ENCODE measurements at regions not wholly inside any gene's neighbourhood (a gene's known extent, or its start where the extent isn't known, plus 50 kb on each side); places are given as distances from the start of the nearest gene placed in this dataset.

- no peaks in the 10 kb centered on the region for H3K9me3 ChIP-seq
- no peaks in the 10 kb centered on the region for H3K4me1 ChIP-seq
- peak overlapping the region in 1 of 4 donors; percentile 3 for H3K27ac ChIP-seq
- 21 to 40% methylated on average over 5 of the region's 5 CpGs for WGBS, 2 donors
- no peaks in the 10 kb centered on the region for H3K27me3 ChIP-seq
- no peak for DNase-seq
- no peak overlapping the region for H3K4me3 ChIP-seq
- TF ChIP-seq EP300 (IDR thresholded peaks at IDR 0.05) = no peak
- TF ChIP-seq CTCF (IDR thresholded peaks at IDR 0.05) = no peak
- no peak for TF ChIP-seq POLR2AphosphoS5 (IDR thresholded peaks at IDR 0.05)
- no peak for TF ChIP-seq POLR2A (IDR thresholded peaks at IDR 0.05)
- intact Hi-C loops (cut with DNase I) = no loop called here
- no peaks in the 10 kb centered on the region for H3K36me3 ChIP-seq
These were observed 132.5 kb upstream of the FOXA2 start for GRCh38 chr20:22716821-22717351.

GRCh38 chr20:22717466-22717865 is 133.1 kb upstream of the FOXA2 start:
- Histone ChIP-seq H3K4me3 (no peak overlapping the region), H3K27ac (peak overlapping the region in 1 of 4 donors; percentile 3), H3K4me1 (no peaks in the 10 kb centered on the region), H3K36me3 (no peaks in the 10 kb centered on the region), H3K9me3 (no peaks in the 10 kb centered on the region), H3K27me3 (no peaks in the 10 kb centered on the region)
- WGBS, 2 donors = 23 to 59% methylated on average over 4 of the region's 4 CpGs
- DNase-seq = no peak
- TF ChIP-seq POLR2A (IDR thresholded peaks at IDR 0.05) (no peak), CTCF (IDR thresholded peaks at IDR 0.05) (no peak), POLR2AphosphoS5 (IDR thresholded peaks at IDR 0.05) (no peak), EP300 (IDR thresholded peaks at IDR 0.05) (no peak)
- intact Hi-C loops (cut with DNase I) = no loop called here

- WGBS, 2 donors = 9 to 17% methylated on average over 7 of the region's 7 CpGs
- H3K4me3 ChIP-seq = no peak overlapping the region
- TF ChIP-seq POLR2AphosphoS5 (IDR thresholded peaks at IDR 0.05) (no peak), POLR2A (IDR thresholded peaks at IDR 0.05) (no peak), CTCF (IDR thresholded peaks at IDR 0.05) (no peak), EP300 (IDR thresholded peaks at IDR 0.05) (no peak)
- H3K36me3 ChIP-seq = no peaks in the 10 kb centered on the region
- H3K4me1 ChIP-seq = no peaks in the 10 kb centered on the region
- H3K9me3 ChIP-seq = no peaks in the 10 kb centered on the region
- no peak overlapping the region for H3K27ac ChIP-seq
- no peak for DNase-seq
- no peaks in the 10 kb centered on the region for H3K27me3 ChIP-seq
- intact Hi-C loops (cut with DNase I) = no loop called here
These were observed 134.8 kb upstream of the FOXA2 start for GRCh38 chr20:22719167-22719591.

GRCh38 chr20:22720206-22720605 is 135.8 kb upstream of the FOXA2 start:
- intact Hi-C loops (cut with DNase I) = no loop called here
- no peaks in the 10 kb centered on the region for H3K36me3 ChIP-seq
- WGBS, 2 donors = 94 to 96% methylated on average over 2 of the region's 2 CpGs

More at GRCh38 chr20:22720206-22720605, 135.8 kb upstream of the FOXA2 start:
- H3K4me3 ChIP-seq = no peak overlapping the region
- TF ChIP-seq POLR2AphosphoS5 (IDR thresholded peaks at IDR 0.05) (no peak), EP300 (IDR thresholded peaks at IDR 0.05) (no peak), POLR2A (IDR thresholded peaks at IDR 0.05) (no peak), CTCF (IDR thresholded peaks at IDR 0.05) (no peak)
- no peak overlapping the region for H3K27ac ChIP-seq
- no peaks in the 10 kb centered on the region for H3K27me3 ChIP-seq
- no peaks in the 10 kb centered on the region for H3K9me3 ChIP-seq
- H3K4me1 ChIP-seq = no peaks in the 10 kb centered on the region
- no peak for DNase-seq

Measured in sigmoid colon (tissue), 6 donors.